SK-N-SH treated with all-trans-retinoic acid at 6 μM for 48 hours (cell line): ENCODE measurements at regions not wholly inside any gene's neighbourhood (a gene's known extent, or its start where the extent isn't known, plus 50 kb on each side); places are given as distances from the start of the nearest gene placed in this dataset.

ENCODE experiments used
- ARNTL ChIP-seq: fragments of 450-650 bp; formaldehyde crosslinking; IDR thresholded peaks from 2 replicates; pipeline ENCODE4 v1.5.0; 2020; ENCODE audit warnings: low read depth, mild to moderate bottlenecking, moderate library complexity, borderline replicate concordance
- GLIS3 ChIP-seq: fragments of 250-450 bp; sonication (Bioruptor Pico); IDR thresholded peaks from 2 replicates; pipeline ENCODE4 v1.5.0; 2020; ENCODE audit warnings: mild to moderate bottlenecking, moderate library complexity
- ISL1 ChIP-seq: fragments of 250-450 bp; sonication (Bioruptor Pico); IDR thresholded peaks from 2 replicates; pipeline ENCODE4 v2.1.2; 2022; ENCODE audit warnings: mild to moderate bottlenecking, moderate library complexity
- RARB ChIP-seq: fragments of 250-450 bp; sonication (Bioruptor Pico); IDR thresholded peaks from 2 replicates; pipeline ENCODE4 v1.8.0; 2021; ENCODE audit warnings: mild to moderate bottlenecking, moderate library complexity
- TSHZ2 ChIP-seq: fragments of 250-450 bp; sonication (Bioruptor Pico); IDR thresholded peaks from 2 replicates; pipeline ENCODE4 v1.5.0; 2020; ENCODE audit warnings: mild to moderate bottlenecking, moderate library complexity
- ZFP3 ChIP-seq: fragments of 250-450 bp; sonication (Bioruptor Pico); IDR thresholded peaks from 2 replicates; pipeline ENCODE4 v1.5.0; 2020; ENCODE audit warnings: mild to moderate bottlenecking, moderate library complexity
- ZNF70 ChIP-seq: fragments of 450-650 bp; formaldehyde crosslinking; IDR thresholded peaks from 2 replicates; pipeline ENCODE4 v1.5.0; 2020; ENCODE audit warnings: mild to moderate bottlenecking, moderate library complexity

- no peak for TF ChIP-seq ARNTL (CRISPR knock-in tag)
- no peak for TF ChIP-seq RARB (CRISPR knock-in tag)
- no peak for TF ChIP-seq ISL1 (CRISPR knock-in tag)
- TF ChIP-seq GLIS3: no peak
- TF ChIP-seq ZFP3 (CRISPR knock-in tag): no peak
- TF ChIP-seq ZNF70: no peak
- no peak for TF ChIP-seq TSHZ2 (CRISPR knock-in tag)
These were observed 160.5 kb downstream of the ZFP36L2 start for GRCh38 chr2:43065871-43066270.
